Lower leg skin (tissue), 4 donors: ENCODE measurements at regions not wholly inside any gene's neighbourhood (a gene's known extent, or its start where the extent isn't known, plus 50 kb on each side); places are given as distances from the start of the nearest gene placed in this dataset.

Source experiments
- DNase-seq, 2 donors: peaks; one replicate each; pipeline ENCODE4 v3.0.0-alpha.2; 2019; ENCODE audit warnings: low spot score in 2 of 2
- H3K4me3 ChIP-seq: fragments of 200-600 bp; sonication (generic); 2 replicates; pipeline ENCODE4 v1.5.1; 2017; ENCODE audit warnings: mild to moderate bottlenecking, low read depth; ENCODE audit not compliant: poor library complexity, severe bottlenecking
- CTCF ChIP-seq, 3 donors: fragments of 450-650 bp; IDR thresholded peaks; one replicate each; pipeline ENCODE4 v1.5.1; 2016; ENCODE audit warnings: antibody characterized with exemption in 3 of 3, mild to moderate bottlenecking in 3 of 3, moderate library complexity in 2 of 3
- POLR2A ChIP-seq, 2 donors: fragments of 450-650 bp; IDR thresholded peaks; one replicate each; pipeline ENCODE4 v1.6.1; 2016 to 2017; ENCODE audit warnings: antibody characterized with exemption in 2 of 2, mild to moderate bottlenecking in 1 of 2, moderate library complexity in 1 of 2
- WGBS, 2 donors: methylation state at CpG; one replicate each; pipeline ENCODE4 v1.1.5; 2018; 5-methylcytosine and 5-hydroxymethylcytosine counted together
- intact Hi-C: fragments of 100-400 bp; cut with DNase I; formaldehyde crosslinking; loops from one replicate; pipeline ENCODE4 v1.15.0; 2023; ENCODE audit warnings: low total_unique reads

- WGBS, 2 donors = 79 to 81% methylated on average over 7 of the region's 7 CpGs
- TF ChIP-seq POLR2A (IDR thresholded peaks at IDR 0.05) = no peak
- TF ChIP-seq CTCF (IDR thresholded peaks at IDR 0.05) = no peak
Observed at GRCh38 chr16:49078571-49078970, 203.1 kb downstream of the CBLN1 start.

GRCh38 chr16:49078104-49078503 lies 203.5 kb downstream of the CBLN1 start:
- DNase-seq = no peak
- TF ChIP-seq CTCF (IDR thresholded peaks at IDR 0.05) = no peak
- TF ChIP-seq POLR2A (IDR thresholded peaks at IDR 0.05) = no peak
- no peak overlapping the region for H3K4me3 ChIP-seq
- intact Hi-C loops = no loop called here
- 86 to 97% methylated on average over 1 of the region's 1 CpG for WGBS, 2 donors

More at GRCh38 chr16:49078571-49078970, 203.1 kb downstream of the CBLN1 start:
- no peak for DNase-seq
- intact Hi-C loops = no loop called here
- no peak overlapping the region for H3K4me3 ChIP-seq

- DNase-seq = peak in 1 of 2 donors; percentile 52
- no peak overlapping the region for H3K4me3 ChIP-seq
- 65 to 72% methylated on average over 3 of the region's 3 CpGs for WGBS, 2 donors
- TF ChIP-seq POLR2A (IDR thresholded peaks at IDR 0.05) (no peak), CTCF (IDR thresholded peaks at IDR 0.05) (no peak)
- intact Hi-C loops = no loop called here
Observed at GRCh38 chr16:49075709-49076108, 205.9 kb downstream of the CBLN1 start.

- TF ChIP-seq POLR2A (IDR thresholded peaks at IDR 0.05) (no peak), CTCF (IDR thresholded peaks at IDR 0.05) (no peak)
- DNase-seq = no peak
- H3K4me3 ChIP-seq = no peak overlapping the region
- 83 to 86% methylated on average over 5 of the region's 5 CpGs for WGBS, 2 donors
- intact Hi-C loops = no loop called here
Observed at GRCh38 chr16:49068224-49068623, 213.4 kb downstream of the CBLN1 start.

GRCh38 chr16:49067776-49068175 lies 213.9 kb downstream of the CBLN1 start:
- TF ChIP-seq POLR2A (IDR thresholded peaks at IDR 0.05) = no peak
- no peak for TF ChIP-seq CTCF (IDR thresholded peaks at IDR 0.05)
- WGBS, 2 donors = 63 to 70% methylated on average over 4 of the region's 4 CpGs
- DNase-seq = no peak
- no peak overlapping the region for H3K4me3 ChIP-seq
- intact Hi-C loops = no loop called here

GRCh38 chr16:49061137-49061714 lies 220.4 kb downstream of the CBLN1 start:
- TF ChIP-seq CTCF (IDR thresholded peaks at IDR 0.05) (no peak), POLR2A (IDR thresholded peaks at IDR 0.05) (no peak)
- no peak overlapping the region for H3K4me3 ChIP-seq
- intact Hi-C loops = no loop called here
- 60 to 75% methylated on average over 3 of the region's 3 CpGs for WGBS, 2 donors
- no peak for DNase-seq
